ENCODE measurements at regions not wholly inside any gene's neighbourhood (a gene's known extent, or its start where the extent isn't known, plus 50 kb on each side); places are given as distances from the start of the nearest gene placed in this dataset.

- peaks cover under 1% of the 10 kb centered on the region for H3K4me1 Mint-ChIP-seq (ENCODE audit: low read depth)
Measured at GRCh38 chr4:129970801-129971200, 874.8 kb downstream of the C4orf33 start.

GRCh38 chr4:129971419-129971818 lies 875.5 kb downstream of the C4orf33 start:
- no peak for TF ChIP-seq CTCF (IDR thresholded peaks at IDR 0.05)
- peaks cover 5% of the 10 kb centered on the region for H3K4me1 Mint-ChIP-seq (ENCODE audit: low read depth)

More at GRCh38 chr4:129970801-129971200, 874.8 kb downstream of the C4orf33 start:
- no peaks in the 10 kb centered on the region for H3K27me3 Mint-ChIP-seq (ENCODE audit: low read depth)
- no peaks in the 10 kb centered on the region for H3K9me3 Mint-ChIP-seq (ENCODE audit: low read depth)
- H3K27ac Mint-ChIP-seq (ENCODE audit: unreplicated experiment) = no peak overlapping the region
- no peaks in the 10 kb centered on the region for H3K36me3 Mint-ChIP-seq (ENCODE audit: low read depth)
- DNase-seq (ENCODE audit: low spot score) = no peak
- no peak for TF ChIP-seq CTCF (IDR thresholded peaks at IDR 0.05)
- H3K4me3 Mint-ChIP-seq (ENCODE audit: unreplicated experiment) = no peak overlapping the region

GRCh38 chr4:129972257-129972656 lies 876.3 kb downstream of the C4orf33 start:
- Mint-ChIP-seq H3K27ac (ENCODE audit: unreplicated experiment) (no peak overlapping the region), H3K27me3 (ENCODE audit: low read depth) (no peaks in the 10 kb centered on the region), H3K9me3 (ENCODE audit: low read depth) (no peaks in the 10 kb centered on the region), H3K4me1 (ENCODE audit: low read depth) (peaks cover 5% of the 10 kb centered on the region), H3K4me3 (ENCODE audit: unreplicated experiment) (no peak overlapping the region), H3K36me3 (ENCODE audit: low read depth) (no peaks in the 10 kb centered on the region)
- peak; percentile 28 for TF ChIP-seq CTCF (IDR thresholded peaks at IDR 0.05)
- no peak for DNase-seq (ENCODE audit: low spot score)

More at GRCh38 chr4:129971419-129971818, 875.5 kb downstream of the C4orf33 start:
- H3K36me3 Mint-ChIP-seq (ENCODE audit: low read depth) = no peaks in the 10 kb centered on the region
- no peaks in the 10 kb centered on the region for H3K27me3 Mint-ChIP-seq (ENCODE audit: low read depth)
- no peaks in the 10 kb centered on the region for H3K9me3 Mint-ChIP-seq (ENCODE audit: low read depth)
- H3K4me3 Mint-ChIP-seq (ENCODE audit: unreplicated experiment) = no peak overlapping the region
- no peak overlapping the region for H3K27ac Mint-ChIP-seq (ENCODE audit: unreplicated experiment)
- no peak for DNase-seq (ENCODE audit: low spot score)

- no peak for TF ChIP-seq CTCF (IDR thresholded peaks at IDR 0.05)
- no peaks in the 10 kb centered on the region for H3K9me3 Mint-ChIP-seq (ENCODE audit: low read depth)
- no peaks in the 10 kb centered on the region for H3K36me3 Mint-ChIP-seq (ENCODE audit: low read depth)
- H3K27ac Mint-ChIP-seq (ENCODE audit: unreplicated experiment) = no peak overlapping the region
- no peak overlapping the region for H3K4me3 Mint-ChIP-seq (ENCODE audit: unreplicated experiment)
- no peaks in the 10 kb centered on the region for H3K27me3 Mint-ChIP-seq (ENCODE audit: low read depth)
- no peak for DNase-seq (ENCODE audit: low spot score)
- H3K4me1 Mint-ChIP-seq (ENCODE audit: low read depth) = peaks cover 5% of the 10 kb centered on the region
Measured at GRCh38 chr4:129974730-129975129, 878.8 kb downstream of the C4orf33 start.

GRCh38 chr4:129978315-129978714 lies 882.4 kb downstream of the C4orf33 start:
- no peaks in the 10 kb centered on the region for H3K36me3 Mint-ChIP-seq (ENCODE audit: low read depth)
- no peaks in the 10 kb centered on the region for H3K27me3 Mint-ChIP-seq (ENCODE audit: low read depth)
- H3K27ac Mint-ChIP-seq (ENCODE audit: unreplicated experiment) = no peak overlapping the region
- no peak for TF ChIP-seq CTCF (IDR thresholded peaks at IDR 0.05)
- H3K4me3 Mint-ChIP-seq (ENCODE audit: unreplicated experiment) = no peak overlapping the region
- peaks cover 5% of the 10 kb centered on the region for H3K4me1 Mint-ChIP-seq (ENCODE audit: low read depth)
- no peak for DNase-seq (ENCODE audit: low spot score)
- H3K9me3 Mint-ChIP-seq (ENCODE audit: low read depth) = no peaks in the 10 kb centered on the region

All from chondrocyte (in vitro differentiated cells).